ENCODE measurements at regions not wholly inside any gene's neighbourhood (a gene's known extent, or its start where the extent isn't known, plus 50 kb on each side); places are given as distances from the start of the nearest gene placed in this dataset.

DNA sequence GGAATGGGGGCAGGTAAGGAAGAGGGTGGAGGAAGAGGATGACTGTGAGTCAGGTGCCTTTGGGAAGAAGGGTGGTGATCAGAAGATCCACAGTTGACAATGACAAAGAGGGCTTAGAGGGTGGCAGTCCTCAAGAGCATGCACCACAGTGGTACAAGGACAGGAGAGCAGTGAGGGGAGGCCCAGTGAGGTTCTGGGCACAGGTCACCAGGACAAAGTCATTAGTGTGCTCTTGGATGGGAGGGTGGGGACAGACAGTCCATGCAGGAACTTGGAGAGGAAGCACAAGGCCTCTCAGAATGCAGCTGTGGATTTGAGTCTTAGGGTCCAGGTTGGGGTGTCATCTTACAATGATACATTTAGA, 75.1 kb downstream of the RHOU start:
- H3K4me1 ChIP-seq (ENCODE audit: control insufficient read depth, insufficient read depth, low read length), result peaks cover 24% of the 10 kb centered on the region
- no peak overlapping the region for H3K27ac Mint-ChIP-seq
- ATAC-seq (no peak), DNase-seq (no peak)
- no peak overlapping the region for H3K27ac ChIP-seq (ENCODE audit: low read length)
- TF ChIP-seq, protein P1, sequence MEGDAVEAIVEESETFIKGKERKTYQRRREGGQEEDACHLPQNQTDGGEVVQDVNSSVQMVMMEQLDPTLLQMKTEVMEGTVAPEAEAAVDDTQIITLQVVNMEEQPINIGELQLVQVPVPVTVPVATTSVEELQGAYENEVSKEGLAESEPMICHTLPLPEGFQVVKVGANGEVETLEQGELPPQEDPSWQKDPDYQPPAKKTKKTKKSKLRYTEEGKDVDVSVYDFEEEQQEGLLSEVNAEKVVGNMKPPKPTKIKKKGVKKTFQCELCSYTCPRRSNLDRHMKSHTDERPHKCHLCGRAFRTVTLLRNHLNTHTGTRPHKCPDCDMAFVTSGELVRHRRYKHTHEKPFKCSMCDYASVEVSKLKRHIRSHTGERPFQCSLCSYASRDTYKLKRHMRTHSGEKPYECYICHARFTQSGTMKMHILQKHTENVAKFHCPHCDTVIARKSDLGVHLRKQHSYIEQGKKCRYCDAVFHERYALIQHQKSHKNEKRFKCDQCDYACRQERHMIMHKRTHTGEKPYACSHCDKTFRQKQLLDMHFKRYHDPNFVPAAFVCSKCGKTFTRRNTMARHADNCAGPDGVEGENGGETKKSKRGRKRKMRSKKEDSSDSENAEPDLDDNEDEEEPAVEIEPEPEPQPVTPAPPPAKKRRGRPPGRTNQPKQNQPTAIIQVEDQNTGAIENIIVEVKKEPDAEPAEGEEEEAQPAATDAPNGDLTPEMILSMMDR (IDR thresholded peaks at IDR 0.05), result no peak
- no peaks in the 10 kb centered on the region for H3K36me3 Mint-ChIP-seq
- no peaks in the 10 kb centered on the region for H3K27me3 ChIP-seq (ENCODE audit: control insufficient read depth, insufficient read depth, low read length)
- no peaks in the 10 kb centered on the region for H3K36me3 ChIP-seq (ENCODE audit: control insufficient read depth, insufficient read depth, low read length)
- H3K4me3 ChIP-seq (ENCODE audit: low read length), result no peak overlapping the region
- peaks cover 0 to 4% of the 10 kb centered on the region in 2 donors for H3K27me3 Mint-ChIP-seq (ENCODE audit: low read depth in 2 of 2)
- peaks cover under 1 to 8% of the 10 kb centered on the region in 2 donors for H3K4me1 Mint-ChIP-seq
- H3K4me3 Mint-ChIP-seq, result no peak overlapping the region
- H3K9me3 Mint-ChIP-seq, result no peaks in the 10 kb centered on the region
- intact Hi-C loops (cut with micrococcal nuclease), result no loop called here
- no peaks in the 10 kb centered on the region for H3K9me3 ChIP-seq (ENCODE audit: control insufficient read depth, insufficient read depth, low read length)

DNA sequence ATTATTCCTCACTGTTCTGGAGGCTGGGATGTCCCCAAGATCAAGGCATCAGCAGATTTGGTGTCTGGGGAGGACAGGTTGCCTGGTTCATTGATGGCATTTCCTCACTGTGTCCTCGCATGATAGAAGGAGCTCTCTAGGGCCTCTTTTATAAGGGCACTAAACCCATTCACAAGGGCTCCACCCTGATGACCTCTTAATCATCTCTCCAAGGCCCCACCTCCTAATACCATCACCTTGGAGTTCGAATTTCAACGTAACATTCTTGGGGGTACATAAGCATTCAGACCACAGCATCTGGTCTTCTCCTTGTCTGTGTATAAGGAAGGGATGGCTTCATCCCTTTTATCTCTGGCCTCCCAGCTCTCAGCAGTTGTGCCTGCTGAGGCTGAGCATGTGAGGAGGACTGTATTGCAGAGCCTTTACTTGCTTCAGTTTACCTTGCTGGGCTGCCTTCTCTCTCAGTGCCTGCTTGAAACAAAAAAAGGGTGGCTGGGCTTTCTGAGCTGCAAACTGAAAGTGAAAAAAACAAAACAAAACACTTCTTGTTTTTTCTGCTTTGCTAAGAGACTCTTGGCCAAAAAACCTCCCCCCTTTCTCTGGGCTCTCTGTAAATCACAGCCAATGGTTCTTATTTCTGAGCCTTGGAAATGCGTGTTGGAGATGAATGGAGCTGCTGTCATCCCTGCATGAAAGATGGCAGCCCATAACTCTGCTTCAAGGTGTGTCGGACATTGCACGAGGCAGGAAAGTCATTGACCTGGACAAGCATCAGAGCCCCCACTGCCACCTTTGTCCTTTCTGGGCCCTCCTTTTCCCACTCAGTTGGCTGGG, 75.8 kb downstream of the RHOU start:
- H3K36me3 ChIP-seq (ENCODE audit: control insufficient read depth, insufficient read depth, low read length), result no peaks in the 10 kb centered on the region
- Mint-ChIP-seq H3K27ac (no peak overlapping the region), H3K36me3 (no peaks in the 10 kb centered on the region), H3K27me3 (ENCODE audit: low read depth in 2 of 2) (no peaks in the 10 kb centered on the region), H3K9me3 (no peaks in the 10 kb centered on the region), H3K4me3 (no peak overlapping the region), H3K4me1 (peaks cover 0 to 7% of the 10 kb centered on the region in 2 donors)
- H3K27me3 ChIP-seq (ENCODE audit: control insufficient read depth, insufficient read depth, low read length), result no peaks in the 10 kb centered on the region
- intact Hi-C loops (cut with micrococcal nuclease), result no loop called here
- TF ChIP-seq, protein P1 (IDR thresholded peaks at IDR 0.05), result no peak
- peaks cover 22% of the 10 kb centered on the region for H3K4me1 ChIP-seq (ENCODE audit: control insufficient read depth, insufficient read depth, low read length)
- no peak overlapping the region for H3K4me3 ChIP-seq (ENCODE audit: low read length)
- H3K27ac ChIP-seq (ENCODE audit: low read length), result no peak overlapping the region
- ATAC-seq, result no peak
- DNase-seq, result no peak
- no peaks in the 10 kb centered on the region for H3K9me3 ChIP-seq (ENCODE audit: control insufficient read depth, insufficient read depth, low read length)
- 82% methylated on average over 4 of the region's 6 CpGs for WGBS (ENCODE audit: insufficient coverage)

DNA sequence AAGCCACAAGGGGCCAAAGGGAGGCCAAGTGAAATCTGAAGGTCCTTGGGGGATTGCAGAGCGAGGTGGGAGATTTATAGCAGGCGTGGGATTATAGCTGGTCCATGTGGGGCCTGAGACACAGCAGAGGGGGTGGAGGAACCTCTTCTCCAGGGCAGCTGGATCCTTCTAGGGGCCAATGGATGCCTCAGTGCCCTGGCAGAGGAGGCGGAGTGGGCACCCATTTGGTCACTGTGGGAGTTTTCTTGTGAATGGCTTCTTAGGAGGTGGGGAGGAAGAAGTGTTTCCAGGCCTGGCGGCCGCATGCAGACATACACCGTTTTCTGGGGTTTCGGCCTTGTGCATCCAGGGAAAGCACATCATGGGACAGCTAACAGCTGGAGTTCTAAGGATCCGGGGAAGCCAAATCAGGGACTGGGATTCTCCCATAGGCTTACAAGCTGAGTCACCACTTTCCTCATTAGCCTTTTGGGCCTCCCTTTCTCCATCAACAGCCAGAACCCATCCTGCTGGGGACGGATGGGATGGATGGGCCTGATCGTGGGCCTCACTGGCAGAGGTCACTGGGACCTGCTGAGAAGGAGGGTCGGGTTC, 76.5 kb downstream of the RHOU start:
- ATAC-seq (no peak), DNase-seq (no peak)
- Histone ChIP-seq H3K27ac (ENCODE audit: low read length) (no peak overlapping the region), H3K36me3 (ENCODE audit: control insufficient read depth, insufficient read depth, low read length) (no peaks in the 10 kb centered on the region), H3K27me3 (ENCODE audit: control insufficient read depth, insufficient read depth, low read length) (no peaks in the 10 kb centered on the region), H3K4me3 (ENCODE audit: low read length) (no peak overlapping the region), H3K4me1 (ENCODE audit: control insufficient read depth, insufficient read depth, low read length) (peaks cover 22% of the 10 kb centered on the region), H3K9me3 (ENCODE audit: control insufficient read depth, insufficient read depth, low read length) (no peaks in the 10 kb centered on the region)
- Mint-ChIP-seq H3K27ac (no peak overlapping the region), H3K27me3 (ENCODE audit: low read depth in 2 of 2) (no peaks in the 10 kb centered on the region), H3K4me3 (no peak overlapping the region), H3K9me3 (no peaks in the 10 kb centered on the region), H3K4me1 (peaks cover 0 to 7% of the 10 kb centered on the region in 2 donors), H3K36me3 (no peaks in the 10 kb centered on the region)
- WGBS (ENCODE audit: insufficient coverage), result 91% methylated on average over 11 of the region's 11 CpGs
- TF ChIP-seq, protein P1 (IDR thresholded peaks at IDR 0.05), result no peak
- intact Hi-C loops (cut with micrococcal nuclease), result no loop called here

DNA sequence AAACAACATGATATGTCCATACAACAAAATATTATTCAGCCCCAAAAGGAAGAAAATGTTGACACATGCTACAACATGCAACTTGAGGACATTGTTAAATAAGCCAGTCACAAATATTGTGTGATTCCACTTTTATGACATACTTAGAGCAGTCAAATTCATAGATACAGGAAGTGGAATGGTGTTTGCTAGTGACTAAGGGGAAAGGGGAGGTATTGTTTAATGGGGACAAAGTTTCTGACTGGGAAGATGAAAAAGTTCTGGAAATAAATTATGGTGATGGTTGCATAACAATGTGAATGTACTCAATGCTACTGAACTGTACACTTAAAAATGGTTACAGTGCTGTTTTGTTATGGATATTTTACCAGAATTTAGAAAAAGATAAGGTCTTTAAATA, 77.7 kb downstream of the RHOU start:
- Histone ChIP-seq H3K4me3 (ENCODE audit: low read length) (no peak overlapping the region), H3K9me3 (ENCODE audit: control insufficient read depth, insufficient read depth, low read length) (no peaks in the 10 kb centered on the region), H3K27ac (ENCODE audit: low read length) (no peak overlapping the region), H3K27me3 (ENCODE audit: control insufficient read depth, insufficient read depth, low read length) (no peaks in the 10 kb centered on the region), H3K4me1 (ENCODE audit: control insufficient read depth, insufficient read depth, low read length) (peaks cover 22% of the 10 kb centered on the region), H3K36me3 (ENCODE audit: control insufficient read depth, insufficient read depth, low read length) (no peaks in the 10 kb centered on the region)
- peaks cover 0 to 7% of the 10 kb centered on the region in 2 donors for H3K4me1 Mint-ChIP-seq
- no peaks in the 10 kb centered on the region for H3K36me3 Mint-ChIP-seq
- H3K9me3 Mint-ChIP-seq, result no peaks in the 10 kb centered on the region
- intact Hi-C loops (cut with micrococcal nuclease), result no loop called here
- DNase-seq, result no peak
- H3K27ac Mint-ChIP-seq, result no peak overlapping the region
- H3K4me3 Mint-ChIP-seq, result no peak overlapping the region
- no peak for ATAC-seq
- H3K27me3 Mint-ChIP-seq (ENCODE audit: low read depth in 2 of 2), result no peaks in the 10 kb centered on the region
- TF ChIP-seq, protein P1 (IDR thresholded peaks at IDR 0.05), result no peak
